Endodermal cell (in vitro differentiated cells): ENCODE measurements at regions not wholly inside any gene's neighbourhood (a gene's known extent, or its start where the extent isn't known, plus 50 kb on each side); places are given as distances from the start of the nearest gene placed in this dataset.

Experiments used
- DNase-seq: peaks from one replicate; pipeline ENCODE4 v3.0.0-alpha.2; 2017
- H3K27ac ChIP-seq: 2 replicates; pipeline ENCODE4 v1.5.1; 2013; ENCODE audit warnings: mild to moderate bottlenecking, low read depth, low read length, moderate library complexity
- H3K27me3 ChIP-seq: 2 replicates; pipeline ENCODE4 v1.6.1; 2013; ENCODE audit warnings: mild to moderate bottlenecking, low read length, moderate library complexity; ENCODE audit not compliant: insufficient read depth, control insufficient read depth, poor library complexity, severe bottlenecking
- H3K36me3 ChIP-seq: 2 replicates; pipeline ENCODE4 v1.7.0; 2013; ENCODE audit warnings: mild to moderate bottlenecking, low read length, moderate library complexity; ENCODE audit not compliant: control insufficient read depth, insufficient read depth
- H3K4me1 ChIP-seq: one replicate; pipeline ENCODE4 v1.7.0; 2013; ENCODE audit warnings: low read length; ENCODE audit not compliant: control insufficient read depth, insufficient read depth
- H3K4me3 ChIP-seq: 2 replicates; pipeline ENCODE4 v1.5.1; 2013; ENCODE audit warnings: mild to moderate bottlenecking, low read length, moderate library complexity
- H3K9ac ChIP-seq: 2 replicates; pipeline ENCODE4 v1.6.1; 2013; ENCODE audit warnings: mild to moderate bottlenecking, low read length, moderate library complexity; ENCODE audit not compliant: poor library complexity, severe bottlenecking; ENCODE audit errors: extremely low read depth
- H3K9me3 ChIP-seq: 2 replicates; pipeline ENCODE4 v1.6.1; 2013; ENCODE audit warnings: mild to moderate bottlenecking, low read length, moderate library complexity; ENCODE audit not compliant: control insufficient read depth
- H3K27ac Mint-ChIP-seq: 2 replicates; pipeline ENCODE4 v1.8.0; 2020; ENCODE audit warnings: mixed read lengths
- H3K27me3 Mint-ChIP-seq: 2 replicates; pipeline ENCODE4 v1.8.0; 2021; ENCODE audit warnings: mild to moderate bottlenecking, mixed read lengths; ENCODE audit not compliant: insufficient read depth
- H3K36me3 Mint-ChIP-seq: 2 replicates; pipeline ENCODE4 v1.8.0; 2020; ENCODE audit warnings: low read depth, mixed read lengths
- H3K4me1 Mint-ChIP-seq: 2 replicates; pipeline ENCODE4 v1.8.0; 2020; ENCODE audit warnings: mixed read lengths
- H3K4me3 Mint-ChIP-seq: 2 replicates; pipeline ENCODE4 v1.8.0; 2020; ENCODE audit warnings: mild to moderate bottlenecking, moderate library complexity, mixed read lengths
- H3K9me3 Mint-ChIP-seq: 2 replicates; pipeline ENCODE4 v1.8.0; 2020; ENCODE audit warnings: mild to moderate bottlenecking, mixed read lengths
- WGBS, 2 experiments: methylation state at CpG; one replicate each; pipeline versions ENCODE4 v1.1.5 to v1.1.7; 2013; ENCODE audit warnings: missing lambda C conversion rate in 2 of 2, mixed read lengths in 1 of 2; ENCODE audit not compliant: insufficient coverage in 1 of 2, insufficient read length in 1 of 2; 5-methylcytosine and 5-hydroxymethylcytosine counted together
- TF ChIP-seq, protein P1 (sequence below): fragments of 200-600 bp; sonication (generic); conservative IDR thresholded peaks from 2 replicates; pipeline ENCODE4 v1.5.0; 2021; ENCODE audit warnings: antibody characterized with exemption, mild to moderate bottlenecking

DNA sequence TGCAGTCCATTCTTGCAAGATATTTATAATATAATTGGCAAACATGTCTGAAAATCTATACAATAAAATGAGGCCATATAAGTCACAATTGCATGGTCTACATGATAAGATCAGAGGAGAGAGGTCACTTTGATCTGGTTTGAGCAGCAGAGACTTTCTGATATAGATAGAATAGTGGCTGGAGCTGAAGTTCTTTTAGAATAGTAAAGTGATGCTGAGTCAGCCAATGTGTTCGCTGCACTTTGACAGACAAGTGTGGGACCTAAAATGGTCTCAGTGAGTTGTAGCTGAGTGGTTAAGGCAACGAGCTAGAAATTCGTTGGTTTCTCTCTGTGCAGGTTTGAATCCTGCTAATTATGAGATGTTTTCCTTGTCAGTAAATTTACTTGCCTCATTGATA is 257.0 kb upstream of the C11orf87 start:
- H3K4me3 ChIP-seq, result no peak overlapping the region
- peaks cover 8% of the 10 kb centered on the region for H3K27me3 ChIP-seq
- H3K36me3 ChIP-seq, result no peaks in the 10 kb centered on the region
- TF ChIP-seq, protein P1, sequence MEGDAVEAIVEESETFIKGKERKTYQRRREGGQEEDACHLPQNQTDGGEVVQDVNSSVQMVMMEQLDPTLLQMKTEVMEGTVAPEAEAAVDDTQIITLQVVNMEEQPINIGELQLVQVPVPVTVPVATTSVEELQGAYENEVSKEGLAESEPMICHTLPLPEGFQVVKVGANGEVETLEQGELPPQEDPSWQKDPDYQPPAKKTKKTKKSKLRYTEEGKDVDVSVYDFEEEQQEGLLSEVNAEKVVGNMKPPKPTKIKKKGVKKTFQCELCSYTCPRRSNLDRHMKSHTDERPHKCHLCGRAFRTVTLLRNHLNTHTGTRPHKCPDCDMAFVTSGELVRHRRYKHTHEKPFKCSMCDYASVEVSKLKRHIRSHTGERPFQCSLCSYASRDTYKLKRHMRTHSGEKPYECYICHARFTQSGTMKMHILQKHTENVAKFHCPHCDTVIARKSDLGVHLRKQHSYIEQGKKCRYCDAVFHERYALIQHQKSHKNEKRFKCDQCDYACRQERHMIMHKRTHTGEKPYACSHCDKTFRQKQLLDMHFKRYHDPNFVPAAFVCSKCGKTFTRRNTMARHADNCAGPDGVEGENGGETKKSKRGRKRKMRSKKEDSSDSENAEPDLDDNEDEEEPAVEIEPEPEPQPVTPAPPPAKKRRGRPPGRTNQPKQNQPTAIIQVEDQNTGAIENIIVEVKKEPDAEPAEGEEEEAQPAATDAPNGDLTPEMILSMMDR, result no peak
- Mint-ChIP-seq H3K36me3 (no peaks in the 10 kb centered on the region), H3K27me3 (peaks cover 17% of the 10 kb centered on the region), H3K4me3 (no peak overlapping the region), H3K4me1 (no peaks in the 10 kb centered on the region), H3K27ac (no peak overlapping the region), H3K9me3 (no peaks in the 10 kb centered on the region)
- WGBS, 2 experiments, result 93 to 100% methylated on average over 2 to 3 of the region's 3 CpGs
- no peak overlapping the region for H3K9ac ChIP-seq
- no peak overlapping the region for H3K27ac ChIP-seq
- no peak for DNase-seq
- no peaks in the 10 kb centered on the region for H3K9me3 ChIP-seq
- no peaks in the 10 kb centered on the region for H3K4me1 ChIP-seq

DNA sequence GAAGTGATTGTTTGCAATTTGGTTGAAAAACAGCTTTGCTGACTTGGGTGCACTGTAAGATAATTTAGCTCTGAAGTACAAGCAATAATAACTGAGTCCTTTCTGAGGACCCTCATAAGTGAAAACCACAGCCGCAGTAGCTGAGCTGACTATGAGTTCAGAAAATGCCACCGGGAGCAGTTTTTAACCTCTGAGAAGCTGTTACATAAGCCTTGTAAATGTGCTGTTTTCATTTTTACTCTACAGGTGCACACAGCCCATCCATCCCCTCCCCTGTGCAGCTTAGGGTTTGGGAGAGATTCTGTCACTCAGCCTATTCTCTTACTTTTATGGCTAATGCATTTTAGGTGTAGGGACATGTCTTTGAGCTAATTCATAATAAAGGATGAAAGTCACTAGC is 255.5 kb upstream of the C11orf87 start:
- no peak overlapping the region for H3K4me3 ChIP-seq
- H3K27me3 ChIP-seq, result peaks cover 8% of the 10 kb centered on the region
- no peaks in the 10 kb centered on the region for H3K9me3 ChIP-seq
- no peaks in the 10 kb centered on the region for H3K4me1 ChIP-seq
- H3K9ac ChIP-seq, result no peak overlapping the region
- no peaks in the 10 kb centered on the region for H3K36me3 Mint-ChIP-seq
- H3K36me3 ChIP-seq, result no peaks in the 10 kb centered on the region
- H3K27ac Mint-ChIP-seq, result no peak overlapping the region
- H3K27me3 Mint-ChIP-seq, result peaks cover 17% of the 10 kb centered on the region
- H3K9me3 Mint-ChIP-seq, result no peaks in the 10 kb centered on the region
- H3K4me1 Mint-ChIP-seq, result no peaks in the 10 kb centered on the region
- H3K27ac ChIP-seq, result no peak overlapping the region
- H3K4me3 Mint-ChIP-seq, result no peak overlapping the region
- TF ChIP-seq, protein P1, result no peak
- WGBS, 2 experiments, result 97% methylated on average over 2 of the region's 2 CpGs; no CpG with 5 or more reads in 1 of the 2 experiments
- DNase-seq, result no peak

DNA sequence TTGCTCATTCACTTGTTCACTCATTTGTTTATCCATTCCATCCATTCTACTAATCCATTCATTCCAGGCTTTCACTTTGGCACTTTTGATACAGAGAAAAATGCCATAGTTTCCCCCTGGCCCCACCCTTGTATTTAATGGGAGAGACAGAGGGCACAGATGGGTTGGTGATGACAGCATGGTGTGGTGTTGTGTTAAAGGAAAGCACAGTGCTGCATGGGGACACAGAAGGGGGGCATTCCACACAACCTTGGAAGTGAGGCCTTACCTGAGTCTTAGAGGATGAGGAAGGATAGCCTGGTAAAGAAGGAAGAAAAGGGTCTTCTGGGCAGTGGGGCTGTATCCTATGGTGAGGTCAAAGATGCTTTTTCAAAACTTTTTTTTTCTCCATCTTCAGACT is 248.5 kb upstream of the C11orf87 start:
- TF ChIP-seq, protein P1, result no peak
- H3K4me3 Mint-ChIP-seq, result no peak overlapping the region
- H3K9me3 Mint-ChIP-seq, result no peaks in the 10 kb centered on the region
- Histone ChIP-seq H3K4me3 (no peak overlapping the region), H3K9me3 (no peaks in the 10 kb centered on the region), H3K27me3 (peaks cover 3% of the 10 kb centered on the region), H3K36me3 (no peaks in the 10 kb centered on the region), H3K27ac (no peak overlapping the region), H3K9ac (no peak overlapping the region), H3K4me1 (no peaks in the 10 kb centered on the region)
- DNase-seq, result no peak
- H3K27me3 Mint-ChIP-seq, result peaks cover 10% of the 10 kb centered on the region
- H3K4me1 Mint-ChIP-seq, result no peaks in the 10 kb centered on the region
- no peaks in the 10 kb centered on the region for H3K36me3 Mint-ChIP-seq
- no peak overlapping the region for H3K27ac Mint-ChIP-seq
